ENCODE measurements at regions not wholly inside any gene's neighbourhood (a gene's known extent, or its start where the extent isn't known, plus 50 kb on each side); places are given as distances from the start of the nearest gene placed in this dataset.
"Not testable (repeated sequence)": the region's sequence is repeated elsewhere in the genome, so short reads cannot be mapped to it uniquely, and the experiment has no call there.

DNA sequence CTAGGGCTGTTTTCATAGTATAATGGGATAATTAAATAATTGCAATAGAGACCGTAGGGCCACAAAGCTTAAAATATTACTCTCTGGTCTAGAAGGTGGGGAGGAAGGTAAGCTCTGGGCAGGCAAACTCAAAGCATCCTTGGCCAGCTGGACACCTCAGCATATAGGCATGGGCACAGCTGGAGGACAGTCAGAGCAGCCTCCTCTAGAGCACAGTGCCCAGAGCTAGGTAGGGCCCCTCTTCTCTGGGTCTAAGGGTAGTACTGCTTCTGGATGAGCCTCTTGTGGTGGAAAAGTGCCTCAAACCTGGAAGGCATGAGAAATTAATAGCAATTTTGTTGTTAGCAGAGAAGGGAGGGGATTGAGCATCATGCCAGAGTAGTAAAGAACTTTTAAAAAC is 116.9 kb upstream of the FOXN2 start:
- DNase-seq: no peak

- no peak for DNase-seq
Measured at GRCh38 chr2:48198371-48198770, 116.1 kb upstream of the FOXN2 start.

DNA sequence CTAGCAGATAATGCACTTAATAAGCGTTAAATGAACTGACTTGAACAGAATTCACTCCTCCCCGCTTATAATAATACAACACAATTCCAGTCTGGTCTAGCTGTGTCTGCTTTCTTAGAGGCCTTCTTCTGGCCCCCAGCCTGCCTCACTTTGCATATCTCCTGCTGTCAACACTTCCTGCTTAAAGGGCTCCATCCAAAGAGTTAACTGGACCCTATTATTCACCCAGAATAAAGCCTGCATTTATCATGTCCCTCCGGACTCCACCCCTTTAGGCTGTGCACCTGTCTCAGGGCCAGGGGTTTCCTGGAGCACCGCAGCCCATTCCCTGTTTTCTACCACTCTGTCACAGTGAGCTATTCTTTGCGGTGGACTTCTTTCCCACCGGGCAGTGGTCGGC is 115.4 kb upstream of the FOXN2 start:
- DNase-seq: no peak

DNA sequence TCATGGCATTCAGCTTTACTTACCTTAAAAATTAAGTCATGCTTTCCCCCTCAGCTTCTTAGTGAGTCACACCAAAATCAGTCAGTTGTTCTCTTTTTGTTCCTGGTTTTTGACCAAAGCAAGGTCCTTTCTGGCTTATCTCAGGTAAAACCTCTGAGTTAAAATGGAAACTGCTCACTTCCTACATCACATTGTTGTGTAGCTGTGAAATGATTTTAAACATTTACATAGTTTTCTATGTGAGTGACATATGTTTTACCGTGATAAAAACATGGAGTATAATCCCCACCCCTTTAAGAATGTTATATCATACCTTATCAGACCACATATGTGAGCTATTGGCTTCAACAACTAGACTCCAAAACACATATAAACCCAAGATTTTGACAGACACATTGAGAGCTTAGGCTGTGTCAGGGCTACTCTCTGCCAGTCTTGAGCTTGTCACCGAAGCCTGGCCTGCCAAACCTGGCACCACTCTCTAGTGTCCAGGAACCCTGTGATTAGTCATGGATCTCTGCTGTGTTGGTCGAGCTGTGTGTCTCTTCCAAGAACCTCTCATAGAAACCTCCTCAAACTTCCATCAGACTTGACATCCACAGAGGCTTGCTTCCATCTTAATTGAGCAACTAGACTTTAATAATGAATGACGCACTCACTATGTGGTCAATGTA is 113.7 kb upstream of the FOXN2 start:
- DNase-seq: no peak

DNA sequence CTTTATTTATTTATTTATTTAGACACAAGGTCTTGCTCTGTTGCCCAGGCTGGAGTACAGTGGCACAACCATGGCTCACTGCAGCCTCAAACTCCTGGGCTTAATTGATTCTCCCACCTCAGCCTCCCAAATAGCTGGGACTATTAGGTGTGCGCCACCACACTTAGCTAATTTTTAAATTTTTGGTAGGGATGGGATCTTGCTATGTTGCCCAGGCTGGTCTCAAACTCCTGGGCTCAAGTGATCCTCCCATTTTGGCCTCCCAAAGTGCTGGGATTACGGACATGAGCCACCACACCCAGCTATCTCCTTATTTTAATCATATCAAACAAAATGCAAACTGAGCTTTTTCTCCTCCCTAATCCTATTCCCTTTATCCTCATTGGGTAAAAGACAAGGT is 113.0 kb upstream of the FOXN2 start:
- DNase-seq: not testable (repeated sequence)

DNA sequence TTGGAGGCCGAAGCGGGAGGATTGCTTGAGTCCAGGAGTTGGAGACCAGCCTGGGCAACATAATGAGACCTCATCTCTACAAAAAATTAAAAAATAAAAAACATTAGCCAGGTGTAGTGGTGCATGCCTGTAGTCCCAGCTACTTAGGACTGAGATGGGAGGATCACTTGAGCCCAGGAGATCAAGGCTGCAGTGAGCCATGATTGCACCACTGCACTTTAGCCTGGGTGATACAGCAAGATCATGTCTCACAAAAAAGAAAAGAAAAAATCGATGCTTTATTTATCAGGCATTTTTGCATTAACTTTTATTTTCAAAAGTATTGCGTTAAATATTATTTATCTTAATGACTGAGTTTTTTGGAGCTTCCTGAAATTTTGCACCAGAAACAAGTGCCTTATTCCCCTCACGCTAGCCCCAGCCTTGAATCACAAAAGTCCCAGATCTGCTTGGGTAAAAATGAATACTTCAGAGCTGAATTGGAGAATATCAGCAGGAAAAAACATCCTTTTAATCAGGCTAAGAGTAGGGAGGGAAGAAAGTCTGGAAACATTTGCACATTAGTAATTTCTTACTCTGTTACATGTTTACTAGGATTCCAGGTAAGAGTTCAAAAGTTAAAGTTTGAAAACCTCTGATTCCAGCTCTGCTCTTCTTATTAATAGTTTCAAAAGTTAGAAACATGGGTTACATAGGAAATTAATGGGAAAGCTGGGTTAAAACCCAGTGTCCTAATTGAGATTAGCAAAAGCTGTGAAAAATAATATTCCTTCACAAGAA is 111.4 kb upstream of the FOXN2 start:
- no peak for DNase-seq

DNA sequence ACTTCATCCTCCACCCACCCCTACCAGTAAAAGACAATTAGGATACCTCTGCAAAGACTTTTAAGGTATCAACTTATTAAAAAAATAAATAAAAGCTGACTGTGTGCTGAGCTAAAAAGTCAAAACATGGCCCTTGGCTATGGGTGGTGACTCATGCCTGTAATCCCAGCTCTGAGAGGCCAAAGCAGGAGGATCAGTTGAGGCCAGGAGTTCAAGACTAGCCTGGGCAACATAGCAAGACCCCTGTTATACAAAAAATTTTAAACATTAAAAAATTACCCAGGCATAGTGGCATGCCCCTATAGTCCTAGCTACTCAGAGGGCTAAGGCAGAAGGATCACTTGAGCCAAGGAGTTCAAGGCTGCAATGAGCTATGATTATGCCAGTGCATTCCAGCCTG is 110.8 kb upstream of the FOXN2 start:
- DNase-seq: no peak

GRCh38 chr2:48204750-48205136 is 109.7 kb upstream of the FOXN2 start:
- no peak for DNase-seq

- DNase-seq: no peak
Measured at GRCh38 chr2:48205137-48205798, 109.2 kb upstream of the FOXN2 start.

DNA sequence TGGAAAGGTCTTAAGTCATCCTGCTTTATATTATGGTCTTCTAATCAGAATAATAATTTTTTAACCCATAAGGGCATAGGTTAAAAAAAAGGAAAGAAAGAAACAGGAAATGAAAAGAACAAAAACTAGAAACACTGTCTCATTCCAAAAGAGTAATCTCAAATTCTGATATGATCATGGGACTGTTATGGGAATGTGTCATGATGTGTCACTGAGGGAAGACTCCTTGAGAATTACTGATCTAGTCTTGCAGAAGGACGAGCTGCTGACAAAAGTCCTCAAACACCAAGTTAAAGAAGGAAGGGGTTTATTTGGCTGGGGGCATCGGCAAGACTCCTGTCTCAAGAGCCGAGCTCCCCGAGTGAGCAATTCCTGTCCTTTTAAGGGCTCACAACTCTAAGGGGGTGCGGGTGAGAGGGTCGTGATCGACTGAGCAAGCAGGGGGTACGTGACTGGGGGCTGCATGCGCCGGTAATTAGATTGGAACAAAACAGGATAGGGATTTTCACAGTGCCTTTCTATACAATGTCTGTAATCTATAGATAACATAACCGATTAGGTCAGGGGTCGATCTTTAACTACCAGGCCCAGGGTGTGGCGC is 108.3 kb upstream of the FOXN2 start:
- DNase-seq: not testable (repeated sequence)

GRCh38 chr2:48207201-48207641 is 107.3 kb upstream of the FOXN2 start:
- no peak for DNase-seq

GRCh38 chr2:48207851-48208250 is 106.6 kb upstream of the FOXN2 start:
- DNase-seq: no peak

DNA sequence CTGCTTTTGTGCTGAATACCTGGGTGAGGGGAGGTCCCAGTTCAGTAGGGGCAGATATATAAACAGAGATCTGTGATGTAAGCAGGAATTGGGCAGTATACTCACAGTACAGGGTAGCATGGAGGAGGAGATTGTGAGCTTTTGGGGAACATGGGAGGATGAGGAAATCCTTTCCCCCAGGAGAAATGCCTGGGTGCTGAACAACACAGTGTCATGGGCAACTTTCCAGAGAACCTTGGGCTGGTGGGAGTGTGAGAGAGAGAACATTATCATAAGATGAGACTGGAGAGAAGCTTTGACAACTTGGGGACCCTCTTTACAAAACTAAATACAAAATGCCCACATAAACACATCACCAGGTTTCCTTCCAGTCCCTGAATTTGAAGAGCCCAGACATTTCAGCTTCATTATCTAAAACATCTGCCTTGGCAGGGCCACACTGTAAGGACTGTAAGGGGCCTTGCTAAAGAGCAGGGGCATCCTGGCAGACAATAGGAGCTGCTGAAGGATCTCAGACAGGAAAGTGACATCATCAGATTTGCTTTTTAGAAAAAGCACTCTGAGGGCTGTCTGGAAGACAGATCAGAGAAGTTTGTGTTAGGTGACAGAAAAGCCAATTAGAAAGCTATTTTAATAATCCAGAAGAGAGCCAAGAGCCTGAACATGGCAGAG is 105.1 kb upstream of the FOXN2 start:
- DNase-seq: no peak

DNA sequence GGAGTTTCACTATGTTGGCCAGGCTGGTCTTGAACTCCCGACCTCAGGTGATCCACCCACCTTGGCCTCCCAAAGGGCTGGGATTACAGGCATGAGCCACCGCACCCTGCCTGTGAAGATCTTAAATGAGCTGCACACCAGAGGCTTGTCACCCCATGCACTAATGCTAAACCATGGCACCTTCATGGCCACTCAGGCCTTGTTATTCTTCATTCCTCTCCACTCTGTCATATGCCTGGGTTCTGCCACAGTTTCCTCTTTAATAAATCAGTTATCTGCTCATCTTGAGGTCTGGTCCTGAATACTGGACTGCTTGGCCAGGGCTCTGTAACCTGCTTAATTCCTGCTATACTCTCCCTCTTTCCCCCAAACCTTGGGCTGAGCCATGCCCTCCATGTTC is 104.3 kb upstream of the FOXN2 start:
- DNase-seq: no peak

GRCh38 chr2:48213646-48214045 is 100.8 kb upstream of the FOXN2 start:
- no peak for DNase-seq

- no peak for DNase-seq
Measured at GRCh38 chr2:48218169-48218568, 96.3 kb upstream of the FOXN2 start.

DNA sequence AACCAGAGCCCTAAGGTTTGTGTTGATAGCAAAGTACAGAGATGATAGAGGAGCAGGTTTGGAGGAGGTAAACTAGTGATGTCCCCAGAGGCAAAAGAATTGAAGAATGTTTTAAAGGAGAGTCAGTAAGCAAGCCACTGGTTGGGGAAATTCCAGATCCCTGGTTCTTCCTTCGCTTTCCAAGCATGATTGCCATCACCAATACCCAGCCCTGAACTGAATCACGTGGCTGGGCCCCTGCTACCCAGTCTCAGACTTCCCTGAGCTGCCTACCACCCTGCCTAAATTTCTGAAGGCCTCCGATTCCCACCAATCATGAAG is 95.3 kb upstream of the FOXN2 start:
- DNase-seq: no peak

- DNase-seq: no peak
Measured at GRCh38 chr2:48219555-48220436, 94.7 kb upstream of the FOXN2 start.

DNA sequence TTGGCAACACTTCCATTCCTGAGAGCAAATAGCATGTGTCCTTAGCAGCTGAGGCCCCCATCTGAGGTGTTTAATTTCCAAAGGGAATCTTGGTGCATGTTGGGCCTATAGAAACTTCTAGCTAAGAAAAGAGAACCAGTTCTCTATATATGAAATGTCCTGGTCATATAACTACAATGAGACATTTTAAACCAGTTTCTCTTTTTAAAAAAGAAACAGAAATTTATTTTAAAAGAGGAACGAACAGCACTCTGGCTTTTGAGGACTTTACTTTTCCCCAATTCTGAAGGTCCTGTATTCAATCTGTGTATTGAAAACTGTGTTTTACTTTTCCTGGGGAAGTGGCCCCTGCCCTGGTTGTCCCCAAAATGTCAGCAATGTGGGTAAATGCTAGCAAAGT is 94.0 kb upstream of the FOXN2 start:
- DNase-seq: no peak

DNA sequence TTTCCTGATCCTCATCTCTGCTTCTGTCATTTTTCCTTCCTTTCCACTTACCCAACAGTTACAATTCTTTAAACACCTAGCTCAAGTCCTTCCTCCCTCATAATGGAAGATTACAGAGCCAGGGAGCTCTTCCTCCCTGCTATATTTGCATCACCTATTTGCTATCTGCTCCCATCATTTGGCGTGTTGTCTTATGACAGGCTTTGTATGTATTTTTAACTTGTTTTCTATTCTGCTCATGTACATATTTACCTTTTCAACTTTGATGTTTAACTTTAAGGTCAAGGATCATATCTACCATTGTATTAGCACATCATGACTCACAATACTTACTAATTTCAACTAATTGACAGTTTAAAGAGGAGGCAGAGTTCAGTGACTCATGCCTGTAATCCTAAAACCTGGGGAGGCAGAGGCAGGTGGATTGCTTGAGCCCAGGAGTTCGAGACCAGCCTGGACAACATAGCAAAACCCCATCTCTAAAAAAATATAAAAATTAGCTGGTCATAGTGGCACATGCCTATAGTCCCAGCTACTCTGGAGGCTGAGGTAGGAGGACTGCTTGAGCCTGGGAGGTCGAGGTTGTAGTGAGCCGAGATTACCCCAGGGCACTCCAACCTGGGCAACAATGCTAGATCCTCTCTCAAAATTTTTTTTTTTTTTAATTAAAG is 92.5 kb upstream of the FOXN2 start:
- DNase-seq: no peak

- no peak for DNase-seq
Measured at GRCh38 chr2:48227617-48228344, 86.7 kb upstream of the FOXN2 start.

Measured in femur (tissue), 1 donor.